NCI-H2196 treated with DMSO at 0.1 percent for 48 hours (cell line): ENCODE measurements at regions not wholly inside any gene's neighbourhood (a gene's known extent, or its start where the extent isn't known, plus 50 kb on each side); places are given as distances from the start of the nearest gene placed in this dataset.
"Not testable (repeated sequence)": the region's sequence is repeated elsewhere in the genome, so short reads cannot be mapped to it uniquely, and the experiment has no call there.

Experiments
- DNase-seq: peaks from one replicate; lab custom pipeline; 2025; ENCODE audit not compliant: unreplicated experiment; lab: John Stamatoyannopoulos, UW

DNA sequence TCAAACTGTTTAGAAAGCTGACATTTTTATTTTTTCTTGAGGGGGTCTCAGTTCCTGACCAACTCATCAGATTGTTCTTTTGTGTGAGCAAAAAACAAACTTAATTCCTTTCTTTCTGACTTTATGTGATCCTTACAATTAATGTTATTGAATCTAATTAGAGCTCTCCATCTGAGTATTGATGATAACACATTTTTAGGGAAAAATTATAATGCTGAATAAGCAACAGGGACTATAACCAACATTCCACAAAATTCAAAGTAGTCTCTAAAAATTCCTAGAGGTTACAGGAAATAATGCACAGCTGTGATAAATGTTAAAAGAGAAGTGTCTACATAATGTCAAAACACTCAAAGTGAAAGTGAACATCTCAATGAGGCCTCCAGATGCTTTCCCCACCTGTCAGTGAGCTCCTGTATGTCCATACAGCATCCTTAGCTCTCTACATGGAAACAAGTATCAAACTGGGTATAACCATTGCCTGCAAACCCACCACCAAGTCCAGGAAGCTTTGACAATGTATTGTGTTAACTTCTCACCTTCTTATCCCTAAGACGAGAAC is 786.0 kb upstream of the SLC39A10 start:
- DNase-seq, result no peak

DNA sequence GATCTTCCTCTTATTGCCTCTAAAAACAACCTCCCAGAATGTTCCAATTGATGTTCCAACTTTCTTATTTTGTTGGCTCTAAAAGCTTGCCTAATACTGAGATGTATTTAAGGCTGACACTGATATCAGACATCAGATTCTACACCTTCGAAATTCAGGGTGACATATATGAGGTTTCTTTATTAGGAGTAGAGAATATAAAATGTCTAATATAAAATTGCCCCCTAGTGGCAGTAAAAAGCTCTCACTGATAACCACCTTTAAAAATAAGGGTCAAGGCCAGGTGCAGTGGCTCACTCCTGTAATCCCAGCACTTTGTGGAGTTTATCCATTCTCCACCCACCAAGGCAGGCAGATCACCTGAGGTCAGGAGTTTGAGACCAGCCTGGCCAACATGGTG is 789.7 kb upstream of the SLC39A10 start:
- DNase-seq, result no peak

GRCh38 chr2:194854941-194855340 is 802.1 kb upstream of the SLC39A10 start:
- DNase-seq, result no peak

GRCh38 chr2:194842871-194843270 is 814.2 kb upstream of the SLC39A10 start:
- DNase-seq, result no peak

GRCh38 chr2:194834371-194834770 is 822.7 kb upstream of the SLC39A10 start:
- not testable (repeated sequence) for DNase-seq

DNA sequence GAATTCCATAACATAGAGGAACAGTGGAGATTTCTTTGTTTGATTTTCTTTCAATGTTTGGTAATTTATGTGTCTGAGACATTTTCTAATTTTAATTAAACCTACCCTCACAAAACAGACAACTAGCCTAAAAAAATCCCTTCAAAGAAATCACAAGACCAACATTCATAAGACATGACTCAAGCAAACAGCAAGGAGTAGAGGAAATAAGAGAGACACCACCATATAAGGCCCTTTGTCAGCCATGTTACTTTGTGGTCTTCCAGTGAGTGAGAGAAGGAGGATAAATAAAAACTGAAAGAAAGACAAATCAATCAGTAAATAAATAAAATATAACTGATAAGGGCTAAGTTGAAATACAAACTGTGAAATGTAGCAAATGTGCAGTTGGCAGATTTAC is 830.8 kb upstream of the SLC39A10 start:
- DNase-seq, result no peak

DNA sequence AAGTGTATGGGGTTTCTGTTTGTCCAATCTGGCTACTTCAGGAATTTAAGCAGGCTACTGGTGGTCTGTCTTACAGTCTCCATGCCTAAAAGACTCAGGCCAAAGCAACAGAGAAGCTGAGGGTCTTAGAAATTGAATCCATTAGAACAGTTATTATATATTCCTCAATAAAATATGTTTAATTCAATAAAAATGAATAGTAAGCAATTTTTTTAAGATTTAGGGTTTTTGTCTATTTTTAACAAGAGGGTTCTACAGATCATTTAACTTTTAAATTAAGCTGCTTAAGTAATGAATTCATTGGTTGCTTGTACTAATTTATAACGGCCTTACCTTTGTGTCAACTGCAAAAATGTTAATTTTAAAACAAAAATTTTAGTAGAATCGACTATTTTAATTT is 832.6 kb upstream of the SLC39A10 start:
- DNase-seq, result no peak

GRCh38 chr2:194822657-194823056 is 834.4 kb upstream of the SLC39A10 start:
- no peak for DNase-seq

DNA sequence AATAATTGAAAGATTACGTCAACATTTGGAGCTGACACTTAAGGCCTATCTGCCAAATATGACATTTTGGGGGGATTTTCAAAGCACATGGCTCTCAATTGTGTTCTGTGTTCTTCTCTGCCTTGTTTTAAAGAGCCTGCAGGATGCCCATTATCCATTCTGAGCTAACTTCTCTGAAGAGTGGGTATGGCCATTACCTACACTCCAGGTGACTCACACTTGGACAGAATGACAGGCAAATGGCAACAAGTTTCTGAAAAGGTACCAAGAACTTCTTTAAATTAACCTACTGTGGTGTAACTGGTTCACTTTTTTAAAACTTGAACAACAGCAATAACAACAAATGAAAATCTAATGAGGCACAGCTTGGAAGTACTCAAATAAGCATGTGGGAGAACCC is 834.9 kb upstream of the SLC39A10 start:
- no peak for DNase-seq

- DNase-seq, result no peak
Measured at GRCh38 chr2:194819367-194819766, 837.7 kb upstream of the SLC39A10 start.

DNA sequence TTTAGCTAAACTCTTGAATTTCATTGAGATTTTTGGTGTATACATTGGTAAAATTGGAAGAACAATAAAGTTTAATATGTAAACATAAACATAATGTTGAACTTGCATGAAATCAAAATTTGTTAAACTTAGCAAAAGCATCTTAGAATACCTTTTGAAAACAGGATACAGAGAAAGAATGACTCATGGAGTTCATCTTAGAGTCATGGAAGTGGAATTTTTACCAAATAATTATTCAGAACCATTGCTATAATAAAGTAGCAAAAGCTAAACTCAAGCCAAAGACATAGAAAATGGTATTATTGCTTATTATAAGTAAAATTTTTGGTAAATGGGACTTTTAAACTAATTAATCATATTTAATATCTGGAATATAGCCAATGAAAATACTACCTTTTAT is 841.6 kb upstream of the SLC39A10 start:
- no peak for DNase-seq

GRCh38 chr2:194802589-194802988 is 854.4 kb upstream of the SLC39A10 start:
- no peak for DNase-seq

DNA sequence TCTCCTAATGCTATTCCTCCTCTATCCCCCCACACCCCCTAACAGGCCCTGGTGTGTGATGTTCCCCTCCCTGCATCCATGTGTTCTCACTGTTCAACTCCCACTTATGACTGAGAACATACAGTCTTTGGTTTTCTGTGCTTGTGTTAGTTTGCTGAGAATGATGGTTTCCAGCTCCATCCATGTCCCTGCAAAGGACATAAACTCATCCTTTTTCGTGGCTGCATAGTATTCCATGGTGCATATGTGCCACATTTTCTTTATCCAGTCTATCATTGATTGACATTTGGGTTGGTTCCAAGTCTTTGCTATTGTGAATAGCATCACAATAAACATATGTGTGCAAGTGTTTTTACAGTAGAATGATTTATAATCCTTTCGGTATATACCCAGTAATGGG is 870.0 kb upstream of the SLC39A10 start:
- DNase-seq, result not testable (repeated sequence)

DNA sequence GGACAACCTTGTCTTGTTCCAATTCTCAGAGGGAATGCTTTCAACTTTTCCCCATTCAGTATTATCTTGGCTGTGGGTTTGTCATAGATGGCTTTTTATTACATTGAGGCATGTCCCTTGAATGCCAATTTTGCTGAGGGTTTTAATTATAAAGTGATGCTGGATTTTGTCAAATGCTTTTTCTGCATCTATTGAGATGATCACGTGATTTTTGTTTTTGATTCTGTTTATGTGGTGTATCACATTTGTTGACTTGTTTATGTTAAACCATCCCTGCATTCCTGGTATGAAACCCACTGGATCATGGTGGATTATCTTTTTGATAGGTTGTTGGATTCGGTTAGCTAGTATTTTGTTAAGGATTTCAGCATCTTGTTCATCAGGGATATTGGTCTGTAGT is 885.6 kb upstream of the SLC39A10 start:
- DNase-seq, result not testable (repeated sequence)

DNA sequence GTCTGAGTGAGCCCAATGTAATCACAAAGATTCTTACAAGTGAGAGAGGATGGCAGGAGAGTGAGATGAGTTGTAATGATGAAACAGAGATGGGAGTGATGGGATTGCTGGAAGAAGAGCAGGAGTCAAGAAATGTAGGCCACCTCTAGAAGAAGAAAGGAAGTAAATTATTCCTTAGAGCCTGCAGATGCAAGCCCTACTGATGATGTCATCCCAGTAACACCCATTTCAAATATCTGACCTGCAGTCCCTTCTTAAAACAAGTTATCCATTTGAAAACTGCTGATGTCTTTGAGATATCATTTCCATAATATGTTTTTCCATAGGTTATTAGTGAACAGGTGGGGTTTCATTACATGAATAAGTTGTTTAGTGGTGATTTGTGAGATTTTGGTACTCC is 888.0 kb upstream of the SLC39A10 start:
- DNase-seq, result no peak

GRCh38 chr2:194765723-194766122 is 891.3 kb upstream of the SLC39A10 start:
- DNase-seq, result no peak

GRCh38 chr2:194750926-194751325 is 906.1 kb upstream of the SLC39A10 start:
- DNase-seq, result no peak

GRCh38 chr2:194745557-194746146 is 911.4 kb upstream of the SLC39A10 start:
- no peak for DNase-seq

GRCh38 chr2:194742706-194743105 is 914.3 kb upstream of the SLC39A10 start:
- DNase-seq, result no peak

GRCh38 chr2:194739217-194739616 is 917.8 kb upstream of the SLC39A10 start:
- DNase-seq, result no peak

GRCh38 chr2:194735837-194736542 is 921.0 kb upstream of the SLC39A10 start:
- DNase-seq, result no peak

DNA sequence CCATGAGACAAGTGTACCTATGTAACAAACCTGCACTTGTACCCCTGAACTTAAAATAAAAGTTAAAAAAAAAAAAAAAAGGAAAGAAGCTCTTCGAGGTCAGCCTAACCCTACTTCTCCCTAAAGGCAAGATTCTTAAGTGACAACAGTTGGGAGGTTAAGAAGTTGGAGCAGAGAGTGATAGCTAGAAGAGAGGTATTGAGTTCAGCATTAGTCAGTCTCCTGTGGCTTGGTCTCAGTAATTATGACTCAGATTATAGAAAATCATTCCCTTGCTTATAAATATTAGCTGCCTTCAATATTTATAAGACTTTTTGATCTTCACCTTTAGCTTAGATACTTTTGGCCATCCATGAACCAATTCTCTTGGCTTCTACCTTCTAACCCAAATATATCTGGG is 926.8 kb upstream of the SLC39A10 start:
- no peak for DNase-seq

DNA sequence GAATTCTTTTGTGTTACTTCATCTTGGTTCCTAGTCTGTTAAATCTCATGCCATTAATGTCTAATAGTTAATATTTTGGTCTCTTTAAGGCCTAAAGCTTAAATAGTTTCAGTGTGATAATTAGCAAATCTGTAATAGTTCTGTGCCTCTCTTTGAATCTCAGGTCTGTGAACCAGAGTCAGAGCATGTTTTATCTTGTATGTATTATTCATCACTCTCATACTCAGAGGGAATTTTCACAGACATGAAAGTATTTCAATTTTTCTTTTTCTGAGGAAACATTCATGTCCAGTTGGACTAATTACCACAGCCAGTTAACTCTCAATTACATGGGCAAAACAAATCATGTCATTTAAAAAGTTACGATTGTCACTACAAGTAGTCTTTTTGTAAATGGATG is 931.9 kb upstream of the SLC39A10 start:
- DNase-seq, result no peak
